ENCODE measurements at regions not wholly inside any gene's neighbourhood (a gene's known extent, or its start where the extent isn't known, plus 50 kb on each side); places are given as distances from the start of the nearest gene placed in this dataset.

GRCh38 chr7:118132764-118133163 is 51.2 kb upstream of the LSM8 start:
- no peaks in the 10 kb centered on the region for H3F3A ChIP-seq (ENCODE audit: insufficient read depth, low read depth)
- POLR2A ChIA-PET (ENCODE audit: unreplicated experiment) = no interaction called here
- no peaks in the 10 kb centered on the region for H3K36me3 ChIP-seq (ENCODE audit: low read depth)
- no peak overlapping the region for H2AFZ ChIP-seq
- H3K79me2 ChIP-seq (ENCODE audit: low read depth) = no peaks in the 10 kb centered on the region
- H3K9me3 ChIP-seq (ENCODE audit: insufficient read depth, low read depth) = no peaks in the 10 kb centered on the region
- H3K4me2 ChIP-seq = no peak overlapping the region
- intact Hi-C loops (cut with micrococcal nuclease; ENCODE audit: unreplicated experiment) = no loop called here
- no peaks in the 10 kb centered on the region for H3K4me1 ChIP-seq (replicated peaks; ENCODE audit: insufficient read depth)
- H3K4me3 ChIP-seq = no peak overlapping the region
- CTCF ChIA-PET = no interaction called here
- no peaks in the 10 kb centered on the region for H3K27me3 ChIP-seq (ENCODE audit: insufficient read depth, low read depth)
- no peak overlapping the region for H3K27ac ChIP-seq
- no TSS peak for BruUV-seq (replicated peaks)
- no peaks in the 10 kb centered on the region for H4K20me1 ChIP-seq (ENCODE audit: insufficient read depth)
- DNase-seq = no peak
- no peak for TF ChIP-seq CTCF (conservative IDR thresholded peaks at IDR 0.05)
- H3K9me2 ChIP-seq (ENCODE audit: insufficient read depth) = no peaks in the 10 kb centered on the region
